GM21423 (cell line): ENCODE measurements at regions not wholly inside any gene's neighbourhood (a gene's known extent, or its start where the extent isn't known, plus 50 kb on each side); places are given as distances from the start of the nearest gene placed in this dataset.

Source experiments
- ATAC-seq: cut with Tn5 transposase; IDR thresholded peaks from one replicate; pipeline ENCODE4 v1.9.1; 2021; ENCODE audit warnings: mild to moderate bottlenecking, moderate library complexity; ENCODE audit not compliant: unreplicated experiment

DNA sequence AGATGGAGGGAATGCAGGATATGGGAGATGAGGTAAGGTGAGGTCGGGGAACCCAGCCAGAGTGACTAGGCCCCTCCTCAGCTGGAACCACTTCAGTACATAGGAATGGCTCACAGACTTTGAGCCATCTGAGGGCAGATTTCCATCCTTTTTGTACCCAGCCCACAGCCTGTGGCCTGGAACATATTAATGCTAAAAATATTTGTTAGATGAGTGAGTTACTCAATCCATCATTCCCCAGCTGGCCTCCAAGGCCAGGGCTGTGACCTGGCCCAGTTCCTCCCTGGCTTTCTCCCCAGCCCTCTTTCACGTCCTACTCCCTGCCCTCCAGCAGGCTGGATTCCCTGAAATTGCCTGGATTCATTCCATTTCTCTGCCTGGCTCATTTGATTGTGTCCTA, 57.2 kb upstream of the PRDM11 start:
- no peak for ATAC-seq

DNA sequence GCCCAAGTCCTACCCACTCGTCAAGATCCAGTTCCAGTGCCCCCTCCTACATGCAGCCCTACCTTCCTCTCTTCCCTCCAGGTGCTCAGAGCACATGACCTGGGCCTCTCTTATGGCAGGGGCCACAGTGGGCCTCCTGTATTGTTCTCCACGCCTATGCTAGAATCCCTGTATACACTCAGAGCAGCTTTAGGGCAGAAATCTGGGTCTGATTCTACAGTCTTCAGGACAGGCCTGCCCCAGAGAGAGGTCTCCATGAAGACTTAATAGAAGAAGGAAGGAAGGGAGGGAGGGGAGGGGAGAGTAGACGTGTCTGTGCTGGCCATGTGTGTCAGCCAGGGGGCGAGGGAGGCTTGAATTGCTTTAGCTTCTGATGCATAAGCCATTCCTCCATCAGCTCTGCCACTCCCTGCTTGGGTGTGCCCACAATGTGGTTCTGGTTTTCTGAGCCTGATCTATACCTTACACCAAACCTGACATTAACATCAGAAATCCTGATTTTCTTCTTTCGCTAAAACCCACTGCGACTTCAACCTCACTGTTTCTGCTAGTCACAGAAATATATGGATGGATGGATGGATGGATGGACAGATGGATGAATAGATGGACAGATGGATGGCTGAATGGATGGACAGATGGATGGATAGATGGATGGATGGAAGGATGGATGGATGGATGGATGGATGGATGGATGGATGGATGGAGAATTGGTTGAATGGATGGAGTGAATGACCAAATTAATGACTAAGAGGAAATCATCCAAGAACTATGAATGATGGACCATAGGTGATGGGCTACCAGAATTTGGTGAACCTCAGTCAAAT, 56.6 kb upstream of the PRDM11 start:
- ATAC-seq, result no peak

DNA sequence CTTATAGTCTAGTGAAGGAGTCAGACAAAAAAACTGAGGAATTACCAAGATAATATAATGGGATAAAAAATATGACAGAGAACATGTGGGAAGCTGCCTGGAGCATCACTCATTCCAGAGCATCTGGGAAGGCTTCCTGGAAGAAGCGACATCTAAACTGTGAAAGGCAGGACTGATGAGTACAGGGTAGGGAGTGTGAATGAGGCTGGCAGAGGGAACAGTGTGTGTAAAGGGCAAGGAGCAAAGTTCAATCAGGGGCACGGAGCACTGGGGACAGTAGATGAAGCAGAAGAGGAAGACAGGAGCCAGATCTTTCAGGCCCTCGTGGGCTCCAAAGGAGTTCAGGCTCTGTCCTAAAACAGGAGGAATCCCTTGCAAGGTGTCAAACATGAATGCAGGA, 55.8 kb upstream of the PRDM11 start:
- no peak for ATAC-seq

DNA sequence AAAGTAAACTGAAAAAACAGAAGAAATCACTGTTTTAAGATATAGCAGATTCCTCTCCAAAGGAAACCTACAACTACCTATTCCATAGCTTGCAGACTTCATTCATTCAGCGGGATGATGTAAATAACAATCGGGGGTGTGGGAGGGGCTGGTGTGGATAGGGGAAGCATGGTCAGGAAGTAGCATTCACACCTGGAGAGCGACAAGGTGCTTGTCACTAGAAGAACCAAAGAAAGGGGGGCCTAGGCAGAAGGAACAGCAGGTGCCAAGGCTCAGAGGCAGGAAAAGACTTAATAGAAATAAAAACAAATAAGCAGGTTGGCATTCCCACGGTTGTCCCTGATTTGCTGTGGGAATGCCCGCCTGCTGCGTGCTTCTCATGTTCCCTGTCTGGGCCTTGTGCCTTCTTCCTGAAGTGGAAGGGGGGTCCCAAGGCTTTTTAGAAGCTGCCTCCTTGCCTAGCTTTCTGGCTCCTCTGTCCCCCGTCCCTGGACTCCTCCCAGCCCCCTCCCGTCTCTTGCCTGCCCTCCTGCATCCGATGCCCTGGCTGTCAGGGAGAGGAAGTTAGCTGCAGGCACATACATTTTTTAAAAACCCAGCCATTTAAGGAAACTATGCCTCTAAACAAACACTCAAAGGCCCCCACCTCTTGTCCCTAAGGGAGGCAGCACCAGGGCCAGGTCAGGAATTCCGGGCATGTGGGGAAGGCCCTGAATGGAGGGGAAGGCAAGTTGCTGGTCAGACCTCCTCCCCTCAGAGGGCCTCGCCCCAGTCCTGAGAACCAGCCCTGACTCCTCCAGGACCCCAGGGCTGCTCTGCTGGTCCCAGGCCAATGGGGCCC, 54.7 kb upstream of the PRDM11 start:
- ATAC-seq, result no peak

DNA sequence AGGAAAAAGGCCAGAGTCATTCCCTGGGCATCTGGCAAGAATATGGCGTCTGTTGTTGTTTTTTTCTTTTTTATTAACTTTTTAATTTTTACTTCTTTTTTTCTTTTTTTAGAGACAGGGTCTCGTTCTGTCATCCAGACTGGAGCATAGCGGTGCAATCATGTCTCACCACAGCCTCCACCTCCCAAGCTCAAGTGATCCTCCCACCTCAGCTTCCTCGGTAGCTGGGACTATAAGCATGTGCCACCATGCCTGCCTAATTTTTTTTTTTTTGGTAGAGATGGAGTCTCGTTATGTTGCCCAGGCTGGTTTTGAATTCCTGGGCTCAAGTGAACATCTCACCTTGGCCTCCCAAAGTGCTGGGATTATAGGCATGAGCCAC, 54.0 kb upstream of the PRDM11 start:
- ATAC-seq, result no peak

DNA sequence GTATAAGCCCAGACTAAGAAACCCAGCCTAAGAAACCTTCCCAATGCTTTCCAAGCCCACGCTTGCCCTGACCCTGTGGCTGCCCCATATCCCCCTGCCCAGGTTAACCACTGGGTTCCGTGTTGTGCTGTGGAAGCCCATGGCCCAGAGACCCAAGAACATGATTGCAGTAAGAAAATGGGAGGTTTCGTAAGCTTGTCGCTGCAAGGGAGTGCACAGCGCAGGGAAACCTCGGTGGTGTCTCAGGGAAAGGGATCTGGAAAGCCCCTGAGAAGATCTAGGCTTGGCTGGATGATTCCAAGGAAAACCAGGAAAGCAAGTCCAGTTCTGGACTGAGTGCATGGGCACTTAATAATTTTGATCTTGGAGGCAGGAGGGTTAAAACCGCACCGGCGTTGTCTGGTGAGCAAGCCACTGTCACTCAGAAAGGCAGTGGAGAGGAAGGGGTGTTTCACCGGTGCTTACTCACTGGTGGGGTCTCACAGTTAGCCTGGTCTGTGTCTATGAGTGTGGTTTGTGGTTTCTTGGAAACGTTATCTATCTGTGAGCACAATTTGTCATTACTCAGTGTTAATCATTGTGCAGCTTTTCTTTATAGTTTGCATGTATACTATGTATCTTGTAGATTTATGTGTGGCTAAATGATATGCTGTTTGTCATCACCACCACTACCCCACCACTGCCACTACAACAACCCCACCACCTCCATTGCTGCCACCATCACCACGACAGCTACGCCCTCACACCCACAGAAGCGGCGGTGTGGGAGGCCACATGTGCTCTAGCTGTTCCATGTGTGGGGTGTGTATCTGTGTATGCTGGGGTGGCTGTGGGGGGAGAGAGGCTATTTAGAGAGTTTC, 53.3 kb upstream of the PRDM11 start:
- no peak for ATAC-seq

DNA sequence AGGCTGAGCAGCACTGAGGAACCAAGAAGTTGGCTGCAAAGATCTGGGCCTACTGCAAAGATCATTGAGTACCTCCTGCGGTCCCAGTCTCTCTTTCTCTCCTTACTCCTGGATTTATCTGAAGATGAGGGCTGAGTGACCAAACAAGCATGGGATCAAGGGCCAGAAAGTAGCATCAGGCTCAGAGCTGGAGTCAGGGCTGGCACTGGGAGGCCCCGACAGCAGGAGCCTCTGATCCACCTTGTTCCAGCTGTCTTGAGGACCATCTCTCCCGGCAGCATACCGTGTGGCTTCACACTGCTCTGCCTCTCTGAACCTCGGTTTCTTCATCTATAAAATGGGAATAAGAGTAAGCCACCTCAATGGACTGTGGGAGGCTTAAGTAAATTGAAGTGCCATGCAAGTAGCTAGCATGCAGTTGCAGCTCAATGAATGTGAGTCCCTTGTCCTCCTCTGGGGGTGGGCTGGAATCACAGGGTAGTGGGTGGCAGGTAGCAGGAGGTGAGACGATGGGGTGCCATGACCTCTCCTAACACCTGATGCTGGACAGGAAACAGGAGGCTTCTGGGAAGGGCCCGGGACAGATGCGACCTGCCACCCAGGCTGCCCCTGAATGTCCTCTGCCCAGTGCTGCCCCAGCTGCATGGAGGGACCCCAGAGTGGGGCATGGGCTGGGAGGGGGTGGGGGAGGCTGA, 52.5 kb upstream of the PRDM11 start:
- no peak for ATAC-seq

DNA sequence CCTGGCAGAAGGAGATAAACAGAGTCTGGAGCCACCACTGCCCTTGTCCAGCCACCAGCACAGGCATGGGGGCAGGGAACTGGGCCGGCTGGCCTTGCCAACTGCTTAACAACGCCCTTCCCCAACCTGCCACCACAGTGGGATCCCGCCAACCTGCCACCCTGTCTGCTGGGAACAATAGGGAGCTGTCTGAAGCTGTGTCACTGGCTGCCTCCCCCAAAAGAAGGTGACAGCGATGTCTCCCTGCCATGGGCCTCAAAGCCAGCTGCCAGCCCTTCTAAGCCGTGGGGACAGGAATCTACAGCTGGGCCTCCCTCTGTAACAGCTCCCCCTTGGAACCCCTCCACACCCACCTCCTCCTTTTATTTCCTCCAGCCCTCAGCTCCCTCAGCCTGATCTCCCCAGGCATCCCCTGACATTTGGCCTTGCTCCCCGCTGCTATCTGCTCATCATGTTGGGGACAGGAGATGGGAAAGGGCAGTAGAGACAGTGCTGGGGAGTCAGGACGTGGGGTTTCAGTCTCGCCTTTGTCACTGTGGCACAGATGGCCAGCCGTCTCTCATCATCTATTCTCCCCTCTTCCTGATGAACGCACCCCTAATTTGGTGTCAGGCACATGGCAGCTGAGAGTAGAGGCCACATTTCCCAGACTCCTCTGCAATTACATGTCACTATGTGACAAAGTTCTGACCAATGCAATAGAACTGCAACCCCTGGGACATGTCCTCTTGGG, 51.3 kb upstream of the PRDM11 start:
- ATAC-seq, result no peak

DNA sequence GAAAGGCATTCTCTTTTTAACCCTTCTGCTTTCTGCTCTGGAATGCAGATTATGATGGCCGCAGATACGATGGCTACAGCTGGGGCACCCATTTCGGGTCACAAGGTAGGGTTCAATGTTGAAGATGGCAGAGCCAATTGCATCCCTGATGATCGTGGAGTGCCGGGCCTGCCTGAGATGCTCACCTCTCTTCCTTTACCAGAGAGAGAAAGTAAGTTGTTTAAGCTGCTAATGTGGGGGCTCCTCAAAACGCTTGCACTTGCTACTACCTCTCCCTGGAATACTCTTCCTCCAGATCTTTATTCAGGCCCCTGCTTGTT, 50.8 kb upstream of the PRDM11 start:
- ATAC-seq, result no peak

DNA sequence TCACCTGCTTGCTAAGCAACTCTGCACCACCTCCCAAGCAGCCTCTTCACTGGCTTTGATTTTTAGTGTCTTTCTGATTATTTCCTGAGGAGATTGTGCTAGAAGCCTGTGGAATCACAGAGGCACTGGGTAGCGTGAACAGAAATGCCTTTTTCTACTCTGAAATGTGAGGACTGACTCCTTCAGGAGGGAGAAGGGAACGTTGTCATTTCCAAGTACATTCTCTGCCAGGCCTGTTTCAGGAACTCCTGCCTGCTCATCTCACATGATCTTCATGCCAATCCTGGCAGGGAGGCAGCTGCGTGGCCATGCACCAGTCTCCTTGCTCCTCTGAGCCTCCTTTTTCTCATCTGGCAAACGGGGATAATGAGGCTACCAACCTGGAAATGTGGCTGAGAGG, 49.8 kb upstream of the PRDM11 start:
- ATAC-seq, result no peak
